ENCODE measurements at regions not wholly inside any gene's neighbourhood (a gene's known extent, or its start where the extent isn't known, plus 50 kb on each side); places are given as distances from the start of the nearest gene placed in this dataset.
"Not testable (repeated sequence)": the region's sequence is repeated elsewhere in the genome, so short reads cannot be mapped to it uniquely, and the experiment has no call there.

DNA sequence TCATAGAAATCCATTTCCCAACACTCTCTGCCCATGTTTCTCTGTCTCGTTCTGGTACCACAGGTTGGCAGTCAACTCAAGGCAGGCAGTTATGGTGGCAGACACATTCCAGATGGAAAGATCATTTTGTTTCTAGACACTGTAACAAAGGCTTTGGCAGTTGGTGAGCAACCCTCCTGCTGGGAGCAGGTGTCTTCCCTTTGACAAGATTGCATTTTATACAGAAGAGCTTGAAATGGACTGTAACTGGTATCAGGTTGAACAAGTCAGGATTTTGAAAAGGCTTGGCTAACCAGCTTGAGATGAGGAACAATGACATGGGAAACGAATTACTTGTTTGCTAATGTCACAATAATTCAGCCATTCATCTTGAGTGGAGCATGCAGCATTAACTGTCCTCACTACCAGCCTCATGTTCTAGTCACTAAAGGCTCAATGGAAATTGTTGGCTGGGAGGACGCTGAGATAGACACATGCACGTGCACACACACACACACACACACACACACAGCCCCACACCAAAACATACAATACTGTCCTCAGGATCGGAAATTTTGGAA lies 170.0 kb downstream of the SEMA6D start:
- no peak for DNase-seq (ENCODE audit: low read depth)

DNA sequence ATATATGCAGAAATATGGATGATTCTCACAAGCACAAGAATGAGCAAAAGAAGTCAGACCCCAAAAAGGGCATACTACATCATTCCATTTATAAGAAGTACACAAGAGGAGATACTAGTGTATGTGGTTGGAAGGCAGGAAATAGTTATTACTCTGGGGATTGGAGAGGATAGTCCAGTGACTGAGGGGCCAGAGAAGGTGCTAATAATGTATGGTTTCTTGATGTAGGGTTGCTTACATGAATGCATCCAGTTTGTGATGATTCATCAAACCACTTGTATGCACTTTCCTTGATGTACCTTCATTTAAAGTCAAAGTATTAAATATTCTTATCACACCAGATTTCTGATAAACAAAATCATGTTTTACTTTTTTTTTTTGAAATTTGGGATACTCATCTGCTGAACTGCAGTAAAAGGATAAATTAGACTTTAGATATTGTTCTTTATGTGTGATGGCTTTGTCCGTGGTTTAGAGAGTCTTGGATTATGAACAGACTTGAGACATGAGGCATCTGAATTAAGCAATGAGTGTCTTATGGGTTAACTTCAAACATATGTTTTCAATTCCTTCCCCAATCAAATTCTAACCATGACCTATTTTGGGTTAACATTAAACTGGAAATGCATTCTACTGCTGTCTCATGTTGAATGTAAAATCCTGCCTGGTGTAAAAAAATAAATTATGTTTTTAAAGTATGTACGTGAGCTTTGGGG lies 171.2 kb downstream of the SEMA6D start:
- no peak for DNase-seq (ENCODE audit: low read depth)

GRCh38 chr15:47890397-47891150 lies 173.3 kb downstream of the SEMA6D start:
- no peak for DNase-seq (ENCODE audit: low read depth)

DNA sequence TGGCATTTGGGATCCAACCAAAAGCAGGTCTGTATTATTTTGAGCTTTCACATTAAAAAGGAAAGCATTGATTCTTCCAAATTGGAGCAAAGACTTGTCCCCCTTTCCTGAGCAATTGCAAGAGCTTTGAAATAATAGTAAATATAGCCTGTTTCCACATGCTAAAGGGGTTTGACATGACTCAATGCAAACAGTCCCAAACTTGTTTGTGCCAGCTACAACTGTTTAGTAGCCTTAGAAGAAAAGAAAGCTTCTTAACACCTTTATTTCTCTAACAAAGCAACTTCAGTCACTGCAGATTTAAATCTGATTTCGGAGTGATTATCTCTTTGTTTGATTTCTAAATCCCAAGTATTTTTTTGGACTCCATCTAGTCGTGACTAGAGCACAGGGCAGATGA lies 180.2 kb downstream of the SEMA6D start:
- no peak for DNase-seq (ENCODE audit: low read depth)

GRCh38 chr15:47900751-47901150 lies 183.4 kb downstream of the SEMA6D start:
- no peak for DNase-seq (ENCODE audit: low read depth)

DNA sequence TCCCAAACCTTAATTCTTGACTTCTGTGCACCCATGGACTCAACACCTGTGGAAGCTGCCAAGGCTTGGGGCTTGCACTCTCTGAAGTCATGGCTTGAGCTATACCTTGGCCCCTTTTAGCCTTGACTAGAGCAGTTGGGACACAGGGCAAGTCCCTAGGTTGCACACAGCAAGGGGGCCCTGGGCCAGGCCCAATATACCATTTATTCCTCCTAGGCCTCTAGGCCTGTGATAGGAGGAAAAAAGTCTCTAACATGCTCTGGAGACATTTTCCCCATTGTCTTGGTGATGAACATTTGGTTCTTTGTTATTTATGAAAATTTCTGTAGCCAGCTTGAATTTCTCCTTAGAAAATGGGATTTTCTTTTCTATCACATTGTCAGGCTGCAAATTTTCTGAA lies 186.1 kb downstream of the SEMA6D start:
- DNase-seq (ENCODE audit: low read depth), result no peak

- DNase-seq (ENCODE audit: low read depth), result no peak
Observed at GRCh38 chr15:47908486-47908885, 191.2 kb downstream of the SEMA6D start.

GRCh38 chr15:47908950-47909670 lies 191.8 kb downstream of the SEMA6D start:
- peak; percentile 31 for DNase-seq (ENCODE audit: low read depth)

DNA sequence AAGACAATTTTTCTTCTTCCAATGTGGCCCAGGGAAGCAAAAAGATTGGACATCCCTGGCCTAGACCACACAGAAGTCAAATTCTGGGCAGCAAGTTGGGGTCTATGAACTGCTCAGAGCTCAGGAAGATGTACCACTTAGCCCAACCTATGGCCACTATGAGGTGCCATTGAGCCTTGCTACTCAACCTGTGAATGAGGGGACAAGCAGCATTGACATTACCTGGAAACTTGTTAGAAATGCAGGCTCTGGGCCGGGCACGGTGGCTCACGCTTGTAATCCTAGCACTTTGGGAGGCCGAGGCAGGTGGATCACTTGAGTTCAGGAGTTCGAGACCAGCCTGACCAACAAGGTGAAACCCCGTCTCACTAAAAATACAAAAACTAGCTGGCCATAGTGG lies 195.6 kb downstream of the SEMA6D start:
- not testable (repeated sequence) for DNase-seq (ENCODE audit: low read depth)

- DNase-seq (ENCODE audit: low read depth), result no peak
Observed at GRCh38 chr15:47917881-47918280, 200.6 kb downstream of the SEMA6D start.

GRCh38 chr15:47918877-47919276 lies 201.6 kb downstream of the SEMA6D start:
- no peak for DNase-seq (ENCODE audit: low read depth)

DNA sequence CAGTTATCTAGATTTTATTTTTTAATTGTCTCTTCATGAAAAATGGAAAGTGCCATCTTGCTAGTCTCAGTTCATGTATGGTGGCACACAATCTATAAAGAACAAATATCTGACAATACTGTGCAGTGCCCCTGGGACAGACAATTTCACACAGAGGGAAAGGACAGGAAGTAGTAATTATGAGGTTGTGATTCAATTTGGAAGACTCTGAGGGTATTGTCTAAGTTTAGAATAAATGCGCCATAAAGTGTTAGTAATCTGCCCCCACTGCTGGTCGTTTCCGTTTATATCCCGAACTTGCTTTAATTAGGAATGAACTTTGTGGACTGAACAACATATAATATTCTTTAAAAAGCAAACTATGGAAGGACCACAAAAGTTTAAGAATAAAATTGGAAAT lies 196.4 kb upstream of the SLC24A5 start:
- DNase-seq (ENCODE audit: low read depth), result no peak

- DNase-seq (ENCODE audit: low read depth), result no peak
Observed at GRCh38 chr15:47929138-47929803, 191.5 kb upstream of the SLC24A5 start.

GRCh38 chr15:47932261-47932660 lies 188.5 kb upstream of the SLC24A5 start:
- no peak for DNase-seq (ENCODE audit: low read depth)

GRCh38 chr15:47932951-47933641 lies 187.7 kb upstream of the SLC24A5 start:
- DNase-seq (ENCODE audit: low read depth), result no peak

GRCh38 chr15:47933865-47934264 lies 186.9 kb upstream of the SLC24A5 start:
- DNase-seq (ENCODE audit: low read depth), result no peak

DNA sequence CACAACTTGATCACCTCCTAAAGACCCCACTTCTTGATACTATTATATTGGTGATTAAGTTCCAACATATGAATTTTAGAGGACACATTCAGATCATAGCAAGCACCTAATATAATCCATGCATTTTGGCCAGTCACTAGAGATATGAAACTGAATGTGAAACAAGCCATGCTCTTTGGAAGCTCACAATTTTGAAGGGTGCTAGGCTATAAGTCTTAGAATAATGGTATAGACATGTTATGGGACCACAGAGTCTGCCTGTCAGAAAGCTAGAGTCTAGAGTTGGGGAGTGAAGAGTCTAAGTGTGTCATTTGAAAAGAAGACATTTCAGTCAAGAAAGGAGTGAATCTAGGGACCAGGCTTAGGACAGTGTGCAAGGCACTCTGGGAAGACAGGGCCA lies 186.4 kb upstream of the SLC24A5 start:
- DNase-seq (ENCODE audit: low read depth), result no peak

GRCh38 chr15:47937834-47938233 lies 183.0 kb upstream of the SLC24A5 start:
- no peak for DNase-seq (ENCODE audit: low read depth)

DNA sequence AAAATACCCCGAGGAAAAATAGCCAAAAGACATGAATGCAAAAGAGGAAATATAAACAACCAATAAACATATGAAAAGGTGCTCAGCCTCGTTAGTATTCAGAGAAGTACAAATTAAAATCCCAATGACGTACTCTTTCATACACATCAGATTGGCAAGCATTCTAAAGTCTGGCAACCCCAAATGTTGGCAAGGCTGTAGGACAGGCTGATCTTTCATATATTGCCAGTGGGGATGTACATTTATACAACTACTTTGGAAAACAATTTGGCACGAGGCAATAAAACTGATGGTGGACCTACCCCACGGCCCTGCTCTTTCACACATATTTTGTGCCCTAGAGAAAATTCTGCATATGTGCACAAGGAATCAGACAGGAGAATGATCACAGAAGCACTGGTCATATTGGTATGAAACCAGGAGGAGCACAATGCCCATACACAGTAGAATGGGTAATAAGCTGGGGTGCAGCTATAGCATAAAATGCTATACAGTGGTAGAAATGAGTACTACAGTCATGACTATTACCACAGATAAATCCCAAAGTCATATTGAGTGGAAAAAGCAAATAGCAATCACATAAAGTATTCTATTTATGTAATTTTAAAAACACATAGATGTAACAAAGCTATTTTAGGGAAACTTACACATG lies 176.0 kb upstream of the SLC24A5 start:
- DNase-seq (ENCODE audit: low read depth), result no peak

- no peak for DNase-seq (ENCODE audit: low read depth)
Observed at GRCh38 chr15:47945872-47946650, 174.7 kb upstream of the SLC24A5 start.

Measured in GM04503 (cell line).